ENCODE measurements at regions not wholly inside any gene's neighbourhood (a gene's known extent, or its start where the extent isn't known, plus 50 kb on each side); places are given as distances from the start of the nearest gene placed in this dataset.

DNA sequence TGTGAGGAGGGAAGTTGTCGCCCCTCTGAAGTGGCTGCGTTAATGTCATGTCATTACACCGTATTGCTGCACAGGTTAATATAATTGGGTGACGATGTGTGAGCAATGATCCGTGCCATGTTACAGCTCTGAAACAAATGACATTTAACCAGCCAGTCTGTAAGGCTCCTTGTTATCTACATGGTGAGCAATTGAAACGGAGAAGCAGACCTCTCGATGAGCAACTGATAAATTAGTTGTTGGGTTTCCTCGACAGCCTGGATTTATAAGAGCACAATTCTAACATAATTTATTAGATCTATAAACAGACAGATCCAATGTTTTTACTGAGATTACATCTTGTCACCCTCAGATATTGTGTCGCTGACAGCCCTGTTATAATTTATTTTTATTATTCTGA lies 49.9 kb upstream of the MAFB start:
- TF ChIP-seq, protein P1, sequence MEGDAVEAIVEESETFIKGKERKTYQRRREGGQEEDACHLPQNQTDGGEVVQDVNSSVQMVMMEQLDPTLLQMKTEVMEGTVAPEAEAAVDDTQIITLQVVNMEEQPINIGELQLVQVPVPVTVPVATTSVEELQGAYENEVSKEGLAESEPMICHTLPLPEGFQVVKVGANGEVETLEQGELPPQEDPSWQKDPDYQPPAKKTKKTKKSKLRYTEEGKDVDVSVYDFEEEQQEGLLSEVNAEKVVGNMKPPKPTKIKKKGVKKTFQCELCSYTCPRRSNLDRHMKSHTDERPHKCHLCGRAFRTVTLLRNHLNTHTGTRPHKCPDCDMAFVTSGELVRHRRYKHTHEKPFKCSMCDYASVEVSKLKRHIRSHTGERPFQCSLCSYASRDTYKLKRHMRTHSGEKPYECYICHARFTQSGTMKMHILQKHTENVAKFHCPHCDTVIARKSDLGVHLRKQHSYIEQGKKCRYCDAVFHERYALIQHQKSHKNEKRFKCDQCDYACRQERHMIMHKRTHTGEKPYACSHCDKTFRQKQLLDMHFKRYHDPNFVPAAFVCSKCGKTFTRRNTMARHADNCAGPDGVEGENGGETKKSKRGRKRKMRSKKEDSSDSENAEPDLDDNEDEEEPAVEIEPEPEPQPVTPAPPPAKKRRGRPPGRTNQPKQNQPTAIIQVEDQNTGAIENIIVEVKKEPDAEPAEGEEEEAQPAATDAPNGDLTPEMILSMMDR (IDR thresholded peaks at IDR 0.05; ENCODE audit: insufficient read depth, low read depth, low read length): no peak
- TF ChIP-seq EZH2 (IDR thresholded peaks at IDR 0.05; ENCODE audit: insufficient read depth, low read length): no peak
